Stimulated activated naive CD4-positive, alpha-beta T cell treated with Interleukin-2 at 50 U/mL for 16 hours (primary cell): ENCODE measurements at regions not wholly inside any gene's neighbourhood (a gene's known extent, or its start where the extent isn't known, plus 50 kb on each side); places are given as distances from the start of the nearest gene placed in this dataset.

Experiments used
- DNase-seq: peaks from one replicate; lab custom pipeline; 2025; lab: John Stamatoyannopoulos, UW

- DNase-seq: no peak
These were observed 215.6 kb downstream of the PIK3R1 start for GRCh38 chr5:68431186-68431585.

GRCh38 chr5:68431601-68432337, 216.2 kb downstream of the PIK3R1 start:
- no peak for DNase-seq

GRCh38 chr5:68432682-68433081, 217.1 kb downstream of the PIK3R1 start:
- DNase-seq: peak; percentile 9

- no peak for DNase-seq
These were observed 218.0 kb downstream of the PIK3R1 start for GRCh38 chr5:68433526-68433922.

GRCh38 chr5:68433923-68434879, 218.6 kb downstream of the PIK3R1 start:
- DNase-seq: peak; percentile 96

GRCh38 chr5:68435611-68436010, 220.1 kb downstream of the PIK3R1 start:
- DNase-seq: no peak

- no peak for DNase-seq
These were observed 221.3 kb downstream of the PIK3R1 start for GRCh38 chr5:68436686-68437520.

GRCh38 chr5:68438876-68439275, 223.3 kb downstream of the PIK3R1 start:
- no peak for DNase-seq

GRCh38 chr5:68440245-68440644, 224.7 kb downstream of the PIK3R1 start:
- no peak for DNase-seq

- no peak for DNase-seq
These were observed 225.1 kb downstream of the PIK3R1 start for GRCh38 chr5:68440651-68441050.

GRCh38 chr5:68441309-68442073, 225.9 kb downstream of the PIK3R1 start:
- DNase-seq: no peak

- no peak for DNase-seq
These were observed 227.5 kb downstream of the PIK3R1 start for GRCh38 chr5:68443091-68443490.

- DNase-seq: no peak
These were observed 228.5 kb downstream of the PIK3R1 start for GRCh38 chr5:68444048-68444447.

GRCh38 chr5:68444833-68445232, 229.3 kb downstream of the PIK3R1 start:
- no peak for DNase-seq

GRCh38 chr5:68445257-68446069, 229.9 kb downstream of the PIK3R1 start:
- DNase-seq: no peak

GRCh38 chr5:68446070-68446357, 230.5 kb downstream of the PIK3R1 start:
- DNase-seq: no peak

GRCh38 chr5:68446487-68446894, 230.9 kb downstream of the PIK3R1 start:
- no peak for DNase-seq

- DNase-seq: no peak
These were observed 231.8 kb downstream of the PIK3R1 start for GRCh38 chr5:68447136-68447929.

GRCh38 chr5:68449380-68449779, 233.8 kb downstream of the PIK3R1 start:
- no peak for DNase-seq
